Activated naive CD8-positive, alpha-beta T cell treated with anti-CD3 and anti-CD28 coated beads for 36 hours (primary cell): ENCODE measurements at regions not wholly inside any gene's neighbourhood (a gene's known extent, or its start where the extent isn't known, plus 50 kb on each side); places are given as distances from the start of the nearest gene placed in this dataset.
"Not testable (repeated sequence)": the region's sequence is repeated elsewhere in the genome, so short reads cannot be mapped to it uniquely, and the experiment has no call there.

ENCODE experiments used
- DNase-seq: peaks from one replicate; pipeline ENCODE4 v3.0.0; 2021
- H3K27ac Mint-ChIP-seq: one replicate; pipeline ENCODE4 v1.8.0; 2022; ENCODE audit warnings: mild to moderate bottlenecking, moderate library complexity, mixed read lengths
- H3K27me3 Mint-ChIP-seq: one replicate; pipeline ENCODE4 v1.8.0; 2022; ENCODE audit warnings: mild to moderate bottlenecking, mixed read lengths
- H3K36me3 Mint-ChIP-seq: one replicate; pipeline ENCODE4 v1.8.0; 2021; ENCODE audit warnings: mild to moderate bottlenecking, mixed read lengths
- H3K4me1 Mint-ChIP-seq: one replicate; pipeline ENCODE4 v1.8.0; 2021; ENCODE audit warnings: mixed read lengths
- H3K4me3 Mint-ChIP-seq: one replicate; pipeline ENCODE4 v1.8.0; 2022; ENCODE audit warnings: mild to moderate bottlenecking, moderate library complexity, mixed read lengths
- H3K9me3 Mint-ChIP-seq: one replicate; pipeline ENCODE4 v1.8.0; 2022; ENCODE audit warnings: mixed read lengths

- Mint-ChIP-seq H3K27me3 (no peaks in the 10 kb centered on the region), H3K4me1 (no peaks in the 10 kb centered on the region), H3K36me3 (no peaks in the 10 kb centered on the region), H3K4me3 (no peak overlapping the region), H3K9me3 (no peaks in the 10 kb centered on the region), H3K27ac (no peak overlapping the region)
- DNase-seq, result no peak
Measured at GRCh38 chr4:67355806-67356205, 189.5 kb downstream of the CENPC start.

- H3K36me3 Mint-ChIP-seq, result no peaks in the 10 kb centered on the region
- no peak overlapping the region for H3K27ac Mint-ChIP-seq
- DNase-seq, result no peak
- no peaks in the 10 kb centered on the region for H3K9me3 Mint-ChIP-seq
- no peaks in the 10 kb centered on the region for H3K4me1 Mint-ChIP-seq
- H3K27me3 Mint-ChIP-seq, result peaks cover 14% of the 10 kb centered on the region
- no peak overlapping the region for H3K4me3 Mint-ChIP-seq
Measured at GRCh38 chr4:67346654-67347053, 198.6 kb downstream of the CENPC start.

GRCh38 chr4:67344594-67345380, 200.5 kb downstream of the CENPC start:
- no peak overlapping the region for H3K27ac Mint-ChIP-seq
- DNase-seq, result no peak
- peaks cover 14% of the 10 kb centered on the region for H3K27me3 Mint-ChIP-seq
- H3K9me3 Mint-ChIP-seq, result no peaks in the 10 kb centered on the region
- H3K36me3 Mint-ChIP-seq, result no peaks in the 10 kb centered on the region
- H3K4me3 Mint-ChIP-seq, result no peak overlapping the region
- H3K4me1 Mint-ChIP-seq, result no peaks in the 10 kb centered on the region

GRCh38 chr4:67343199-67343598, 202.1 kb downstream of the CENPC start:
- Mint-ChIP-seq H3K27ac (no peak overlapping the region), H3K4me3 (no peak overlapping the region), H3K4me1 (no peaks in the 10 kb centered on the region), H3K36me3 (no peaks in the 10 kb centered on the region), H3K9me3 (no peaks in the 10 kb centered on the region), H3K27me3 (peaks cover 8% of the 10 kb centered on the region)
- DNase-seq, result no peak

GRCh38 chr4:67342291-67342690, 203.0 kb downstream of the CENPC start:
- H3K9me3 Mint-ChIP-seq, result no peaks in the 10 kb centered on the region
- no peaks in the 10 kb centered on the region for H3K36me3 Mint-ChIP-seq

GRCh38 chr4:67333664-67334063, 211.6 kb downstream of the CENPC start:
- Mint-ChIP-seq H3K27me3 (peaks cover 17% of the 10 kb centered on the region), H3K4me3 (no peak overlapping the region), H3K36me3 (no peaks in the 10 kb centered on the region), H3K4me1 (no peaks in the 10 kb centered on the region), H3K9me3 (peaks cover 3% of the 10 kb centered on the region), H3K27ac (no peak overlapping the region)
- DNase-seq, result no peak

More at GRCh38 chr4:67342291-67342690, 203.0 kb downstream of the CENPC start:
- H3K4me3 Mint-ChIP-seq, result no peak overlapping the region
- no peak overlapping the region for H3K27ac Mint-ChIP-seq
- DNase-seq, result no peak
- H3K4me1 Mint-ChIP-seq, result no peaks in the 10 kb centered on the region
- peaks cover 8% of the 10 kb centered on the region for H3K27me3 Mint-ChIP-seq

GRCh38 chr4:67332627-67333026, 212.7 kb downstream of the CENPC start:
- Mint-ChIP-seq H3K4me1 (no peaks in the 10 kb centered on the region), H3K4me3 (no peak overlapping the region), H3K27me3 (peaks cover 25% of the 10 kb centered on the region), H3K9me3 (peaks cover 3% of the 10 kb centered on the region), H3K27ac (no peak overlapping the region), H3K36me3 (no peaks in the 10 kb centered on the region)
- DNase-seq, result no peak

GRCh38 chr4:67328393-67328792, 216.9 kb downstream of the CENPC start:
- peaks cover 3% of the 10 kb centered on the region for H3K9me3 Mint-ChIP-seq

GRCh38 chr4:67328018-67328278, 217.4 kb downstream of the CENPC start:
- Mint-ChIP-seq H3K27me3 (peaks cover 24% of the 10 kb centered on the region), H3K9me3 (peaks cover 3% of the 10 kb centered on the region), H3K36me3 (no peaks in the 10 kb centered on the region), H3K4me1 (no peaks in the 10 kb centered on the region), H3K4me3 (no peak overlapping the region), H3K27ac (no peak overlapping the region)
- DNase-seq, result no peak

More at GRCh38 chr4:67328393-67328792, 216.9 kb downstream of the CENPC start:
- H3K27ac Mint-ChIP-seq, result no peak overlapping the region
- no peak for DNase-seq
- H3K4me3 Mint-ChIP-seq, result no peak overlapping the region
- no peaks in the 10 kb centered on the region for H3K4me1 Mint-ChIP-seq
- no peaks in the 10 kb centered on the region for H3K36me3 Mint-ChIP-seq
- H3K27me3 Mint-ChIP-seq, result peaks cover 24% of the 10 kb centered on the region

- Mint-ChIP-seq H3K4me1 (no peaks in the 10 kb centered on the region), H3K27me3 (peaks cover 21% of the 10 kb centered on the region), H3K36me3 (no peaks in the 10 kb centered on the region), H3K9me3 (peaks cover 3% of the 10 kb centered on the region), H3K4me3 (no peak overlapping the region), H3K27ac (no peak overlapping the region)
- DNase-seq, result peak; percentile 19
Measured at GRCh38 chr4:67327245-67328017, 217.9 kb downstream of the CENPC start.

GRCh38 chr4:67325791-67326190, 219.5 kb downstream of the CENPC start:
- no peak overlapping the region for H3K4me3 Mint-ChIP-seq
- H3K9me3 Mint-ChIP-seq, result peaks cover 3% of the 10 kb centered on the region
- H3K27me3 Mint-ChIP-seq, result peaks cover 20% of the 10 kb centered on the region
- no peaks in the 10 kb centered on the region for H3K36me3 Mint-ChIP-seq
- no peak overlapping the region for H3K27ac Mint-ChIP-seq
- H3K4me1 Mint-ChIP-seq, result no peaks in the 10 kb centered on the region
- no peak for DNase-seq

- Mint-ChIP-seq H3K9me3 (no peaks in the 10 kb centered on the region), H3K27me3 (peaks cover 3% of the 10 kb centered on the region), H3K4me1 (no peaks in the 10 kb centered on the region), H3K4me3 (no peak overlapping the region), H3K27ac (no peak overlapping the region), H3K36me3 (no peaks in the 10 kb centered on the region)
- no peak for DNase-seq
Measured at GRCh38 chr4:67320645-67321044, 224.7 kb downstream of the CENPC start.

- H3K27me3 Mint-ChIP-seq, result not testable (repeated sequence)
Measured at GRCh38 chr4:67319607-67320006, 225.7 kb downstream of the CENPC start.

GRCh38 chr4:67300497-67301185, 244.7 kb downstream of the CENPC start:
- H3K27me3 Mint-ChIP-seq, result peaks cover 15% of the 10 kb centered on the region
- H3K9me3 Mint-ChIP-seq, H3K36me3 Mint-ChIP-seq, H3K27ac Mint-ChIP-seq, H3K4me1 Mint-ChIP-seq, H3K4me3 Mint-ChIP-seq, DNase-seq: not testable (repeated sequence)

More at GRCh38 chr4:67319607-67320006, 225.7 kb downstream of the CENPC start:
- H3K4me1 Mint-ChIP-seq, H3K27ac Mint-ChIP-seq, H3K4me3 Mint-ChIP-seq, H3K36me3 Mint-ChIP-seq, H3K9me3 Mint-ChIP-seq, DNase-seq: not testable (repeated sequence)

GRCh38 chr4:67292636-67293035, 252.7 kb downstream of the CENPC start:
- no peaks in the 10 kb centered on the region for H3K9me3 Mint-ChIP-seq
- H3K4me3 Mint-ChIP-seq, result no peak overlapping the region
- no peak for DNase-seq
- no peak overlapping the region for H3K27ac Mint-ChIP-seq
- no peaks in the 10 kb centered on the region for H3K4me1 Mint-ChIP-seq
- H3K27me3 Mint-ChIP-seq, result no peaks in the 10 kb centered on the region
- H3K36me3 Mint-ChIP-seq, result no peaks in the 10 kb centered on the region
